ENCODE measurements at regions not wholly inside any gene's neighbourhood (a gene's known extent, or its start where the extent isn't known, plus 50 kb on each side); places are given as distances from the start of the nearest gene placed in this dataset.

GRCh38 chr10:91049988-91050360, 129.1 kb upstream of the ANKRD1 start:
- TF ChIP-seq CTCF (IDR thresholded peaks at IDR 0.05; ENCODE audit: poor library complexity): no peak
- no peak for TF ChIP-seq EZH2 (IDR thresholded peaks at IDR 0.05; ENCODE audit: borderline replicate concordance)

Measured in hepatocyte (in vitro differentiated cells).